ENCODE measurements at regions not wholly inside any gene's neighbourhood (a gene's known extent, or its start where the extent isn't known, plus 50 kb on each side); places are given as distances from the start of the nearest gene placed in this dataset.

- Histone ChIP-seq H3K27me3 (replicated peaks; ENCODE audit: control insufficient read depth, insufficient read depth, low read length) (no peaks in the 10 kb centered on the region), H3K4me3 (replicated peaks; ENCODE audit: low read depth, low read length) (no peak overlapping the region)
These were observed 147.7 kb downstream of the TMEM47 start for GRCh38 chrX:34509394-34509793.

DNA sequence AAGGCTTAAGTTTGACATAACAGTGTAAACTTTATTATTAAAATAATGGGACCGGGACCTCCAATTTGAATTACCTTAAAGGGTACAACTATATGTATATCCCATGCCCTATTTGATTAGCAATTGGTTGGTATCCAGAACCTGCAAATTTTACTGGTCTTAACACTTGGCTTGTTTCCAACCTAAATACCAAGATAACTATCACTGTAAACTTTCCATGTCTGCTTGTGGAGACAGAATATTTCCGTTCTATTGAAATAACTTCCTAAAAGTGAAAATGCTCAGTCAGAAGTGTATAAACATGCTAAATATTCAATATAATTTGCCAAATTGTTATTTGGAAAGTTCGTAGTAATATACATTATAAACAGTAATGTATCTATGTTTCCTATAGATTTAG, 154.0 kb downstream of the TMEM47 start:
- H3K27me3 ChIP-seq (replicated peaks; ENCODE audit: control insufficient read depth, insufficient read depth, low read length) = no peaks in the 10 kb centered on the region
- no peak for TF ChIP-seq CTCF (IDR thresholded peaks at IDR 0.05; ENCODE audit: insufficient read depth, low read length, poor library complexity, severe bottlenecking)
- no peaks in the 10 kb centered on the region for H3K36me3 ChIP-seq (ENCODE audit: control insufficient read depth, insufficient read depth, low read length)
- no peak overlapping the region for H3K4me3 ChIP-seq (replicated peaks; ENCODE audit: low read depth, low read length)
- DNase-seq (ENCODE audit: extremely low read depth, insufficient read length) = no peak

More at GRCh38 chrX:34509394-34509793, 147.7 kb downstream of the TMEM47 start:
- TF ChIP-seq CTCF (IDR thresholded peaks at IDR 0.05; ENCODE audit: insufficient read depth, low read length, poor library complexity, severe bottlenecking) = no peak
- no peaks in the 10 kb centered on the region for H3K36me3 ChIP-seq (ENCODE audit: control insufficient read depth, insufficient read depth, low read length)
- no peak for DNase-seq (ENCODE audit: extremely low read depth, insufficient read length)

DNA sequence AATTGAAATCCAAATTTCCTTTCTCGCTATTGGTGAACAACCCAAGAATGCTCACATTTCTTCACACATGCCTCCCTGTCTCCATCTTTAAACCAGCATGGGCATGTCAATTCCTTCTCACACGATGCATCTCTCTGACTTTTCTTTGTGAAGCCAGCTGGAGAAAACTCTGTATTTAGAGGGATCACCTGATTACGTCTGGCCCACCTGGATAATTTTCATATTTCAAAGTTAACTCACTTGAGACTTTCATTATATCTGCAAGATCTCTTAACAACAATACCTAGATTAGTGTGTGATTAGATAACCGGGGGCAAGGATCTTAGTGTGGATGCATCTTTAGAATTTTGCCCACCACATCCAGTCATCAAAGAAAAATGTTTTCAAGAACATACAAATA, 164.0 kb downstream of the TMEM47 start:
- H3K27me3 ChIP-seq (replicated peaks; ENCODE audit: control insufficient read depth, insufficient read depth, low read length) = no peaks in the 10 kb centered on the region
- no peak for DNase-seq (ENCODE audit: extremely low read depth, insufficient read length)
- H3K36me3 ChIP-seq (ENCODE audit: control insufficient read depth, insufficient read depth, low read length) = no peaks in the 10 kb centered on the region
- no peak overlapping the region for H3K4me3 ChIP-seq (replicated peaks; ENCODE audit: low read depth, low read length)
- TF ChIP-seq CTCF (IDR thresholded peaks at IDR 0.05; ENCODE audit: insufficient read depth, low read length, poor library complexity, severe bottlenecking) = no peak

DNA sequence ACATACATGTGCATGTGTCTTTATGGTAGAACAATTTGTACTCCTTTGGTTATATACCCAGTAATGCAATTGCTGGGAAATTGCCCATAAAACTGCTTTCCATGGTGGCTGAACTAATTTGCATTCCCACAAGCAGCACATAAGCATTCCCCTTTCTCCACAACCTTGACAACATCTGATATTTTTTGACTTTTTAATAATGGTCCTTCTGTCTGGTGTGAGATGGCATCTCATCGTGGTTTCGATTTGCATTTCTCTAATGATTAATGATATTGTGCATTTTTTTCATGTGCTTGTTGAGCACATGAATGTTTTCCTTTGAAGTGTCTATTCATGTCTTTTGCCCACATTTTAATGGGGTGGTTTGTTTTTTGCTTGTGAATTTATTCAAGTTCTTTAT, 166.0 kb downstream of the TMEM47 start:
- Histone ChIP-seq H3K36me3 (ENCODE audit: control insufficient read depth, insufficient read depth, low read length) (no peaks in the 10 kb centered on the region), H3K27me3 (replicated peaks; ENCODE audit: control insufficient read depth, insufficient read depth, low read length) (no peaks in the 10 kb centered on the region), H3K4me3 (replicated peaks; ENCODE audit: low read depth, low read length) (no peak overlapping the region)
- no peak for DNase-seq (ENCODE audit: extremely low read depth, insufficient read length)
- TF ChIP-seq CTCF (IDR thresholded peaks at IDR 0.05; ENCODE audit: insufficient read depth, low read length, poor library complexity, severe bottlenecking) = no peak

- no peak for DNase-seq (ENCODE audit: extremely low read depth, insufficient read length)
- no peak overlapping the region for H3K4me3 ChIP-seq (replicated peaks; ENCODE audit: low read depth, low read length)
- H3K36me3 ChIP-seq (ENCODE audit: control insufficient read depth, insufficient read depth, low read length) = no peaks in the 10 kb centered on the region
- TF ChIP-seq CTCF (IDR thresholded peaks at IDR 0.05; ENCODE audit: insufficient read depth, low read length, poor library complexity, severe bottlenecking) = no peak
- no peaks in the 10 kb centered on the region for H3K27me3 ChIP-seq (replicated peaks; ENCODE audit: control insufficient read depth, insufficient read depth, low read length)
These were observed 169.7 kb downstream of the TMEM47 start for GRCh38 chrX:34487364-34487763.

- TF ChIP-seq CTCF (IDR thresholded peaks at IDR 0.05; ENCODE audit: insufficient read depth, low read length, poor library complexity, severe bottlenecking) = no peak
- no peak for DNase-seq (ENCODE audit: extremely low read depth, insufficient read length)
- H3K27me3 ChIP-seq (replicated peaks; ENCODE audit: control insufficient read depth, insufficient read depth, low read length) = no peaks in the 10 kb centered on the region
- no peaks in the 10 kb centered on the region for H3K36me3 ChIP-seq (ENCODE audit: control insufficient read depth, insufficient read depth, low read length)
- H3K4me3 ChIP-seq (replicated peaks; ENCODE audit: low read depth, low read length) = no peak overlapping the region
These were observed 173.1 kb downstream of the TMEM47 start for GRCh38 chrX:34483980-34484379.

Measured in GM06990 (cell line).